ENCODE measurements at regions not wholly inside any gene's neighbourhood (a gene's known extent, or its start where the extent isn't known, plus 50 kb on each side); places are given as distances from the start of the nearest gene placed in this dataset.

- TF ChIP-seq MXD4 (CRISPR knock-in tag; IDR thresholded peaks at IDR 0.05; ENCODE audit: borderline replicate concordance) (no peak), ZNF671 (CRISPR knock-in tag; IDR thresholded peaks at IDR 0.05) (no peak), NR1H2 (CRISPR knock-in tag; IDR thresholded peaks at IDR 0.05) (no peak), OVOL2 (CRISPR knock-in tag; IDR thresholded peaks at IDR 0.05; ENCODE audit: borderline replicate concordance) (no peak), ZNF121 (CRISPR knock-in tag; IDR thresholded peaks at IDR 0.05) (no peak), ATF2 (CRISPR knock-in tag; IDR thresholded peaks at IDR 0.05; ENCODE audit: borderline replicate concordance, low read depth) (no peak), SP1 (CRISPR knock-in tag; conservative IDR thresholded peaks at IDR 0.05) (no peak), EMX1 (CRISPR knock-in tag; IDR thresholded peaks at IDR 0.05) (no peak), IRF1 (CRISPR knock-in tag; IDR thresholded peaks at IDR 0.05) (no peak)
- TF ChIP-seq, protein P1, sequence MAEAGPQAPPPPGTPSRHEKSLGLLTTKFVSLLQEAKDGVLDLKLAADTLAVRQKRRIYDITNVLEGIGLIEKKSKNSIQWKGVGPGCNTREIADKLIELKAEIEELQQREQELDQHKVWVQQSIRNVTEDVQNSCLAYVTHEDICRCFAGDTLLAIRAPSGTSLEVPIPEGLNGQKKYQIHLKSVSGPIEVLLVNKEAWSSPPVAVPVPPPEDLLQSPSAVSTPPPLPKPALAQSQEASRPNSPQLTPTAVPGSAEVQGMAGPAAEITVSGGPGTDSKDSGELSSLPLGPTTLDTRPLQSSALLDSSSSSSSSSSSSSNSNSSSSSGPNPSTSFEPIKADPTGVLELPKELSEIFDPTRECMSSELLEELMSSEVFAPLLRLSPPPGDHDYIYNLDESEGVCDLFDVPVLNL (CRISPR knock-in tag; IDR thresholded peaks at IDR 0.05; ENCODE audit: borderline replicate concordance, low read depth), result no peak
Observed at GRCh38 chr15:93244696-93245660, 156.0 kb upstream of the RGMA start (continued).

DNA sequence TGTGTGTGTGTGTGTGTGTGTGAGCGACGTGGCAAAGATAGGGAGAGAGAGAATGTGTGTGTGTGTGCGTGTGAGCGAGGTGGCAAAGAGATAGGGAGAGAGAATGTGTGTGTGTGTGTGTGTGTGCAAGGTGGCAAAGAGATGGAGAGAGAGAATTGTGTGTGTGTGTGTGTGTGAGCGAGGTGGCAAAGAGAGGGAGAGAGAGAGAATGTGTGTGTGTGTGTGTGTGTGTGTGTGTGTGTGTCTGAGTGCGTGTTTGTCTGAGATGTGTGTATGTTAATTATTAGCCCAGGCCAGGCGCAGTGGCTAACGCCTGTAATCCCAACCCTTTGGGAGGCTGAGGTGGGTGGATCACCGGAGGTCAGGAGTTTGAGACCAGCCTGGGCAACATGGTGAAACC lies 154.6 kb upstream of the RGMA start:
- no peak for DNase-seq (ENCODE audit: low spot score)
- TF ChIP-seq, protein P2, sequence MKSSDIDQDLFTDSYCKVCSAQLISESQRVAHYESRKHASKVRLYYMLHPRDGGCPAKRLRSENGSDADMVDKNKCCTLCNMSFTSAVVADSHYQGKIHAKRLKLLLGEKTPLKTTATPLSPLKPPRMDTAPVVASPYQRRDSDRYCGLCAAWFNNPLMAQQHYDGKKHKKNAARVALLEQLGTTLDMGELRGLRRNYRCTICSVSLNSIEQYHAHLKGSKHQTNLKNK (CRISPR knock-in tag; IDR thresholded peaks at IDR 0.05), result no peak
- TF ChIP-seq JUN (CRISPR knock-in tag; IDR thresholded peaks at IDR 0.05) (no peak), MYBL2 (CRISPR knock-in tag; IDR thresholded peaks at IDR 0.05) (no peak), OVOL2 (CRISPR knock-in tag; IDR thresholded peaks at IDR 0.05; ENCODE audit: borderline replicate concordance) (no peak), ZNF138 (CRISPR knock-in tag; conservative IDR thresholded peaks at IDR 0.05) (no peak), FOXJ3 (CRISPR knock-in tag; IDR thresholded peaks at IDR 0.05; ENCODE audit: borderline replicate concordance) (no peak), ZNF532 (CRISPR knock-in tag; IDR thresholded peaks at IDR 0.05; ENCODE audit: borderline replicate concordance) (no peak), ZBTB43 (CRISPR knock-in tag; IDR thresholded peaks at IDR 0.05) (no peak)
- TF ChIP-seq, protein P3, sequence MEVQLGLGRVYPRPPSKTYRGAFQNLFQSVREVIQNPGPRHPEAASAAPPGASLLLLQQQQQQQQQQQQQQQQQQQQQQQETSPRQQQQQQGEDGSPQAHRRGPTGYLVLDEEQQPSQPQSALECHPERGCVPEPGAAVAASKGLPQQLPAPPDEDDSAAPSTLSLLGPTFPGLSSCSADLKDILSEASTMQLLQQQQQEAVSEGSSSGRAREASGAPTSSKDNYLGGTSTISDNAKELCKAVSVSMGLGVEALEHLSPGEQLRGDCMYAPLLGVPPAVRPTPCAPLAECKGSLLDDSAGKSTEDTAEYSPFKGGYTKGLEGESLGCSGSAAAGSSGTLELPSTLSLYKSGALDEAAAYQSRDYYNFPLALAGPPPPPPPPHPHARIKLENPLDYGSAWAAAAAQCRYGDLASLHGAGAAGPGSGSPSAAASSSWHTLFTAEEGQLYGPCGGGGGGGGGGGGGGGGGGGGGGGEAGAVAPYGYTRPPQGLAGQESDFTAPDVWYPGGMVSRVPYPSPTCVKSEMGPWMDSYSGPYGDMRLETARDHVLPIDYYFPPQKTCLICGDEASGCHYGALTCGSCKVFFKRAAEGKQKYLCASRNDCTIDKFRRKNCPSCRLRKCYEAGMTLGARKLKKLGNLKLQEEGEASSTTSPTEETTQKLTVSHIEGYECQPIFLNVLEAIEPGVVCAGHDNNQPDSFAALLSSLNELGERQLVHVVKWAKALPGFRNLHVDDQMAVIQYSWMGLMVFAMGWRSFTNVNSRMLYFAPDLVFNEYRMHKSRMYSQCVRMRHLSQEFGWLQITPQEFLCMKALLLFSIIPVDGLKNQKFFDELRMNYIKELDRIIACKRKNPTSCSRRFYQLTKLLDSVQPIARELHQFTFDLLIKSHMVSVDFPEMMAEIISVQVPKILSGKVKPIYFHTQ (CRISPR knock-in tag; IDR thresholded peaks at IDR 0.05), result no peak
- TF ChIP-seq, protein P4, sequence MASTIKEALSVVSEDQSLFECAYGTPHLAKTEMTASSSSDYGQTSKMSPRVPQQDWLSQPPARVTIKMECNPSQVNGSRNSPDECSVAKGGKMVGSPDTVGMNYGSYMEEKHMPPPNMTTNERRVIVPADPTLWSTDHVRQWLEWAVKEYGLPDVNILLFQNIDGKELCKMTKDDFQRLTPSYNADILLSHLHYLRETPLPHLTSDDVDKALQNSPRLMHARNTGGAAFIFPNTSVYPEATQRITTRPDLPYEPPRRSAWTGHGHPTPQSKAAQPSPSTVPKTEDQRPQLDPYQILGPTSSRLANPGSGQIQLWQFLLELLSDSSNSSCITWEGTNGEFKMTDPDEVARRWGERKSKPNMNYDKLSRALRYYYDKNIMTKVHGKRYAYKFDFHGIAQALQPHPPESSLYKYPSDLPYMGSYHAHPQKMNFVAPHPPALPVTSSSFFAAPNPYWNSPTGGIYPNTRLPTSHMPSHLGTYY (CRISPR knock-in tag; IDR thresholded peaks at IDR 0.05), result no peak
- TF ChIP-seq, protein P5, sequence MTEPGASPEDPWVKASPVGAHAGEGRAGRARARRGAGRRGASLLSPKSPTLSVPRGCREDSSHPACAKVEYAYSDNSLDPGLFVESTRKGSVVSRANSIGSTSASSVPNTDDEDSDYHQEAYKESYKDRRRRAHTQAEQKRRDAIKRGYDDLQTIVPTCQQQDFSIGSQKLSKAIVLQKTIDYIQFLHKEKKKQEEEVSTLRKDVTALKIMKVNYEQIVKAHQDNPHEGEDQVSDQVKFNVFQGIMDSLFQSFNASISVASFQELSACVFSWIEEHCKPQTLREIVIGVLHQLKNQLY (CRISPR knock-in tag; IDR thresholded peaks at IDR 0.05), result no peak
- ATAC-seq, result no peak
- ChIA-PET POLR2A (no interaction called here), CTCF (no interaction called here)
- Mint-ChIP-seq H3K4me3 (no peak overlapping the region), H3K27ac (no peak overlapping the region), H3K36me3 (no peaks in the 10 kb centered on the region), H3K9me3 (no peaks in the 10 kb centered on the region), H3K4me1 (peaks cover 20% of the 10 kb centered on the region), H3K27me3 (ENCODE audit: low read depth) (peaks cover 35% of the 10 kb centered on the region)
